NCI-H446 treated with DMSO at 0.1 percent for 48 hours (cell line): ENCODE measurements at regions not wholly inside any gene's neighbourhood (a gene's known extent, or its start where the extent isn't known, plus 50 kb on each side); places are given as distances from the start of the nearest gene placed in this dataset.

Source experiments
- DNase-seq: peaks from one replicate; lab custom pipeline; 2025; lab: John Stamatoyannopoulos, UW

DNA sequence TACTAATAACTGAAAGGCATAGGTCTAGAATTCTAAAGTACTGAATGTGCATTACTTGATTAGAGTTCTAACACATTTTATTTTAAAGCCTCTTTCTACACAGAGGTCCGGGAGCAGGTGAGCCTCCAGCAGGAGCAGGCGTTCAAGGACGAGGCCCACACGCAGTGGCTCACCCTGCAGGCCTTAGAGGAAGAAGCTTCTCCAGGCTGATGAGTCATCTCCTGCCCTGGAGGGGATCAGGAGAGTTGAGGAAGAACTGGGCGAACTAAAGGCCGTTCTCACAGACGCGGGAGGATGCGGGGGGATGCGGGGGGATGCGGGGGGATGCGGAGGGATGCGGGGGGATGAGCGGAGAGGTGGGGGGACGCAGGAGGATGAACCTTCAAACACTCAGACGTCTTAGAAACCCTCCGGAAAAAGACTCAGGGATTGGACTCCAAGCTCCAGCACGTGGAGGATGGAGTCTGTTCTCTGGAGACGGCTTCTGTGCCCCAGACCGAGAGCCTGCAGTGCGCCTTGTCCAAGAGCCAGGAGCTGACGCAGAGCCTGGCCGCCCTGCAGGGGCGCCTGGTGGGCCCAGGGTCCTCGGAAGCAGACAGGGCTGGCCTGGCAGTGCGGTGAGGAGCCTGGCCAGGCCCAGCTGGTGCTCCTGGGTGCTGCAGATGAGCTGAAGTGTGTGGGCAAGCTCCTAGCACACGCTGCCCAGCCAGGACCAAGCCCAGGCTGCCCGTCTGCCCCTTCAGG lies 433.7 kb upstream of the TPK1 start:
- DNase-seq: no peak

DNA sequence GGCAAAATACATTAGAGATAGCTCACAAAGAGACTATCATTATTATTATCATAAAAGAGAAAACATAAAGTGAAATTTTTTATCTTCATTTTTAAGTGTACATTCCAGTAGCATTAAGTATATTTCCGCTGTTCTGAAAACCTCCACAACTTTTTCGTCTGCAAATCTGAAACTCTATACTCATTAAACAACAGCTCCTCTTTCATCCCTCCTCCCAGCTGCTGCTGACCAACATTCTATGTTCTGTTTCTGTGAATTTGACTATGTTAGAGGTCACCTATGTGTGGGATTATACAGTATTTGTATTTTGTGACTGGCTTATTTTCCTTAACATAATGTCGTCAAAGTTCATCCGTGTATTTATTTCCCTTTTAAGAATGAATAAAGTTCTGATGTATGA lies 429.3 kb upstream of the TPK1 start:
- DNase-seq: no peak

- no peak for DNase-seq
Observed at GRCh38 chr7:145263886-145264285, 428.0 kb upstream of the TPK1 start.

DNA sequence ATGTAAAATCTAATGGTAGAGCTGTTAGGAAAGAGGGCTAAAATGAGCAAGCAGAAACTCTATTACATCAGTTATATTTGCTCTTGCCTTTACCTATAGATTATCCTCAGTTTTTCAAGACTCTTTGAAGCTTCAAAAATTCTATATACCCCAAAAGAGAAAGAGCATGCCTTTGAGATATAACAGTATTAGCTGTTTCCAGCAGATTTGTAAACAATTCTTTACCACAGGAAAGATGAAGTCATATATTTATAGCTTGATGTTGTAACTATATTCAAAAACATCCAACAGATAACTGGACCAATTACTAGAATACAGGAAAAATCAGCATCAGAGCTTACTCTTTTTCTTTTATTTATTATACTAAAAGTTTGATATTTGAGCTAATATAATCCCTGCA lies 416.2 kb upstream of the TPK1 start:
- no peak for DNase-seq

GRCh38 chr7:145224775-145225174 lies 388.9 kb upstream of the TPK1 start:
- no peak for DNase-seq

GRCh38 chr7:145219461-145219860 lies 383.6 kb upstream of the TPK1 start:
- no peak for DNase-seq

- no peak for DNase-seq
Observed at GRCh38 chr7:145216866-145217265, 381.0 kb upstream of the TPK1 start.

DNA sequence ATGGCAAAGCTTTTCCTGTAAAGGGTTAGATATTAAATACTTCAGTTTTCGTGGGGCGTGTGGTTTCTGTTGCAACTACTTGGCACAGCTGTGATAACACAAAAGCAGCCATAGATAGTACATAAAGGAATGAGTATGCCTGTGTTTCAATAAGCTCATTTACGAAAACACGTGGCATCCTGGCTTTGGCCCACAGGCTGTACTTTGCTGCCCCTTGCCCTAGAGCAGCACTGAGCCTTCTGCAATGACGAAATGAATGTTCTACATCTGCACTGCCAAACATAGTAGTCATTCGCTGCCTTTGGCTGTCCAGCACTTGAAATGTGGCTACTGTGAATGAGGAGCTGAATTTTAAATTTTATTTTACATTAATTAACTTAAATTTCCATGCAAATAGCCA lies 376.2 kb upstream of the TPK1 start:
- DNase-seq: no peak

- no peak for DNase-seq
Observed at GRCh38 chr7:145211211-145211610, 375.4 kb upstream of the TPK1 start.

DNA sequence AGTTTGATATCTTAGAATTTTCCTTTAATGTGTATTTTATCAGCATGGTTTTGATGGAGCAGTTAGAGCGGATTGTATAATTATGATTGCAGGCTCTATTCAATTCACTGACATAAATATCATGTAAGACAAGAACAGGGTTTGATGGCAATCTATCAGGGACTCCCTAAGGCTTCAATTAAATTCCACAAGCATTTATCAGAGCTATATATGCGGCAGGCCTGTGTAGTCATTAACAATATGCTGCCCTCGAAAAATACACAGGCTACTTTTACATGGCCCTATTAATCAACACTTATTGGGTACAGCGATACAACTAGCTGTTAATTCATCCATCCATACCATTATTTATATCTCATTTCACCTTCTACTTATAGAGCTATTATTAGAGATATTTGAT lies 358.1 kb upstream of the TPK1 start:
- no peak for DNase-seq

- DNase-seq: no peak
Observed at GRCh38 chr7:145184956-145185355, 349.1 kb upstream of the TPK1 start.

DNA sequence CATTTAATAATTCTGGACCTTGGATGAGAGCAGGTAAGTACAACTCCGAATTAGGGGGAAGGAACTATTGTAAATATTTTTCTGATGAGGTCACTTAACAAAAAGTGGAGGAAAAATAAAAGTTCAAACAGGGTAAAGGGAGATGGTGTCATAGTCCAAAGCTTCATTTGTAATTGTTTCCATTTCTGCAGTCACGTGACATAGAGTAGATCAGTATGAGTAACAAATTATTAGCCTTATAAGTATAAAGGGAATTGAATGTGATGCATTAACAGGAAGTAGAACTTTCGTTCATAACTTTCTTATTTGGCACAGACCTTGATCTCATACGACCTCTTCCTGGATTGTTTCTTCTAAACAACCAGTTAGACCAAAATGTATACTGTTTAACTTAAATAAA lies 347.2 kb upstream of the TPK1 start:
- no peak for DNase-seq

DNA sequence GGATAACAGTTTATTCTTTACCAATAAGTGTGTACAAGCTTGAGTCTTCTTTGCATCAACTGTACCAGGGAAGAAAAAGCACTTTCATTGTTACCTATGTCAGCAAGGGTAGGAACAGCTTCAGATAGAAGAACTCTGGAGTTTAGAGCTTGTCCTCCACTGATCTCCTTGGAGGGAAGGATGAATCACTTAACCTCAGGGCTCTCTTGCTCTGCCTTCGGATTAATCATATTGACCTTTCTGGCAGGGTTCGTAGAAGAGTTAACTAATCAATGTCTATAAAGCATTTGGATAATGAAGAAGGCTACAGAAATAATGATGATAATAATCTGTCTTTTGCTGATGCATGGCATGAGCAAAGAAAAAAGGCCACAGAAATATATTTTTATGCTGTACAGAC lies 339.5 kb upstream of the TPK1 start:
- DNase-seq: no peak

DNA sequence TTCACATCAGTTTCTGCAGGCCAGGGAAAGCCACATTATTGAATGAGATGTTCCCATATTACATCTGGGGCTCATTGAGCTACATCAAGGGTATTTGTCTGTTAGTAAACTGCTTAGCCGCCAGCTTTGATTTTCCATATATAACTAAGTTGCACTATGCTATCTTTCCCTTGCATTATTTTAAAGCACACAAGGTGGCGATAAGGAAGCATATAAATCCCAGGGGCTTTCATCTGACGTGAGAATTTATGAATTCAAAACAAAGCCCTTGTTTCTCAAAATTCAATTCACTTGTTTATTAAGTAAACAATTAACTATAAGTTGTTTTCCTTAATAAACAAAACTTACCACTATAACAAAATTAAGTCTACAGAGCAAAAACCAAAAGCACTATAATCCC lies 334.1 kb upstream of the TPK1 start:
- no peak for DNase-seq

DNA sequence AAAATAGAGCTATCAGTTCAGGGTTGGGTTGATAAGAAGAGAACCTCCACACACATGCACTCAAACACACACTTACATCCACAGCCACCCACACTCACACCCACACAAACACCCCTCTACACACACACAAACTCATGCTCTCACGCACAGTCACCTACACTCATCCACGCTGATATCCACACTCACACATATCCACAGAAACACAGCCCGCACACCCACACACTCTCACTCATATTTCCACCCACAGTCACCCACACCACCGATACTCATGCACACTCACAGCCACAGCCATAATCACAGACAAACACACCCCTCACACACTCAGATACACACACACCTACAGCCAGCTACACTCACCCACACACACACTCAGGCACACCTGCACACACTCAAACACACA lies 333.0 kb upstream of the TPK1 start:
- no peak for DNase-seq

GRCh38 chr7:145168427-145168826 lies 332.6 kb upstream of the TPK1 start:
- DNase-seq: no peak

DNA sequence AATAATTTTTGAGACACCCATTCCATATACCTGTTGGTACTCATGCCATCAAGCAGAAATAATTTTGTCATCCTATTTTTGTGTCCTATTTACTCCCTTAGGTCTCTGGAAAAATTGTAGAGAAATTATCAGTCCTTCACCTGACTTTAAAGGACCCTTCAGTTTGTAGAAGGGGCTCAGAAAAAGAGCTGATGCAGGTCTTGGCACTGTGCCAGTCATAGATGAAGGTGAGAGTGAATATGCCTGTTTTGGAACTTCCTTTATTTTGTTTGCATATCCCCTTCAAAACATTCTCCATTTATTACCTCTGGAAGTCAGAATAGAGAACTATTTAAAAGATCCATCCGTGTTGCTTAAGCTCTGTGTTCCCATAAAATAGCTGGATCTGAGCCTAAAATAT lies 321.0 kb upstream of the TPK1 start:
- DNase-seq: no peak

DNA sequence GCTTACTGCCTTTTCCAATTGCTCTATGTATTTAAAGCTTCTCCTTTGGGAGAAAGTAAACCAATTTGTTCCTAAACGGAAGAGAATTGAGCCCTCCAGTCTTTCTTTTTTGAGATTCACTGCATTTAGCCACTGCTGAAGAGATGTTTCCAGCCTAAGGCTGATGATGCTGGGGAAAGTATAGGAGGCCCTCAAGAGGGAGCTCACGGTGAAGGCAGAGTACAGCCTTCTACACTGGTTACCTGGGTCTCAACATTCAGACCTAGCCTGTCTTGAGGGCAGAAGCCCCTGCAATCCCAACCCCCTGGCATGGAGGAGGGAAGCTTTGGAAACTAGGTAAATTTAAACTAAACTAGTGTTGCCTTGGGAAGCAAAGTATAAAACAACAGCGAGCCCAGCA lies 316.7 kb upstream of the TPK1 start:
- no peak for DNase-seq

GRCh38 chr7:145151676-145152075 lies 315.8 kb upstream of the TPK1 start:
- no peak for DNase-seq

- no peak for DNase-seq
Observed at GRCh38 chr7:145147865-145148264, 312.0 kb upstream of the TPK1 start.

DNA sequence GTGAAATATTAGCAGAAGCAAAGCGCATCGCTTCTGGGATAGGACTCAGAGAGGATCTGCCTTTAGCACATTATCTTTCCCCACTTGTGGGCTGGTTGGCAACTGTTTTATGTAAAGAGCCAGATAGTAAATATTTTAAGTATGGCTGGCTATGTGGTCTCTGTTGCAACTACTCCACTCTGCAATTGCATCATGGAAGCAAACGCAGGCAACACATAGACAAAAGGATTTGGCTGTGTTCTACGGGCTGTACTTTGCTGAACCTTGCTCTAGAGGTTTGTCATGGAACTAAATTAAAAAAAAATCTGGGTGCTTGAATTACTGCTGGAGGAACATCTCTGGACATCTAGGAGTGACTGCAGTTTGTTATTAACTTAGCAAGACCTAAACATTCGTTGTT lies 307.8 kb upstream of the TPK1 start:
- no peak for DNase-seq

- DNase-seq: no peak
Observed at GRCh38 chr7:145134377-145134776, 298.5 kb upstream of the TPK1 start.

GRCh38 chr7:145123502-145123901 lies 287.6 kb upstream of the TPK1 start:
- no peak for DNase-seq

DNA sequence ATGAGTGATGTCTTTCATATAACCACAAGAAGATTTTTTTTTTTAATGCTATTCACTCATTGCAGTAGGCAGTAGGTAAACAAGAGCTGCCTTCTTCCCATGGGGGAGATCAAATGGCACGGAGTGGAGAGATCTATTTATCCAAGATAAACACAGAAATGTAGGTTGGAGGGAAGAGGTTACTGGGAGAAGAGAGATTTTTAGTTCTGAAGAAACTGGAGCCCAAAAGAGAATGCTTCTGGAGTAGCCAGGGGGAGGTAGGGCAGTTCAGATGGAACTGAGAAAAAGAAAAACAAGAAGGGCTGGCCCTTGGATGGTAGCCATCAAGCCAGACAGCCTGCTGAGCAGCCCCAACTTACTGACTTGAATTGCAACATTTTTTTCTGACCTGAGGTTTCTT lies 270.1 kb upstream of the TPK1 start:
- DNase-seq: no peak

- DNase-seq: no peak
Observed at GRCh38 chr7:145105561-145105960, 269.7 kb upstream of the TPK1 start.
